ENCODE measurements at regions not wholly inside any gene's neighbourhood (a gene's known extent, or its start where the extent isn't known, plus 50 kb on each side); places are given as distances from the start of the nearest gene placed in this dataset.

GRCh38 chr21:22582026-22582425 is 1583.8 kb downstream of the NCAM2 start:
- Histone ChIP-seq H3K4me3 (no peak overlapping the region), H3K27ac (no peak overlapping the region)
- TF ChIP-seq CTCF (IDR thresholded peaks at IDR 0.05) = no peak
- no peak for DNase-seq (ENCODE audit: low spot score)

GRCh38 chr21:22584308-22584707 is 1586.1 kb downstream of the NCAM2 start:
- Histone ChIP-seq H3K27ac (no peak overlapping the region), H3K4me3 (no peak overlapping the region)
- no peak for TF ChIP-seq CTCF (IDR thresholded peaks at IDR 0.05)
- DNase-seq (ENCODE audit: low spot score) = no peak

- TF ChIP-seq CTCF (IDR thresholded peaks at IDR 0.05) = no peak
- Histone ChIP-seq H3K4me3 (no peak overlapping the region), H3K27ac (no peak overlapping the region)
- no peak for DNase-seq (ENCODE audit: low spot score)
Measured at GRCh38 chr21:22585558-22585957, 1587.3 kb downstream of the NCAM2 start.

GRCh38 chr21:22597660-22598255 is 1599.5 kb downstream of the NCAM2 start:
- no peak for DNase-seq (ENCODE audit: low spot score)
- H3K4me3 ChIP-seq = no peak overlapping the region
- no peak for TF ChIP-seq CTCF (IDR thresholded peaks at IDR 0.05)
- H3K27ac ChIP-seq = no peak overlapping the region

GRCh38 chr21:22609802-22610201 is 1611.6 kb downstream of the NCAM2 start:
- H3K27ac ChIP-seq = no peak overlapping the region
- TF ChIP-seq CTCF (IDR thresholded peaks at IDR 0.05) = no peak
- H3K4me3 ChIP-seq = no peak overlapping the region
- no peak for DNase-seq (ENCODE audit: low spot score)

GRCh38 chr21:22627911-22628310 is 1629.7 kb downstream of the NCAM2 start:
- Histone ChIP-seq H3K4me3 (no peak overlapping the region), H3K27ac (no peak overlapping the region)
- DNase-seq (ENCODE audit: low spot score) = no peak
- TF ChIP-seq CTCF (IDR thresholded peaks at IDR 0.05) = no peak

GRCh38 chr21:22630953-22631465 is 1632.8 kb downstream of the NCAM2 start:
- TF ChIP-seq CTCF (IDR thresholded peaks at IDR 0.05) = no peak
- H3K27ac ChIP-seq = no peak overlapping the region
- no peak for DNase-seq (ENCODE audit: low spot score)
- H3K4me3 ChIP-seq = no peak overlapping the region

Data from coronary artery (tissue), 2 donors.